DMS53 treated with DMSO at 0.1 percent for 48 hours (cell line): ENCODE measurements at regions not wholly inside any gene's neighbourhood (a gene's known extent, or its start where the extent isn't known, plus 50 kb on each side); places are given as distances from the start of the nearest gene placed in this dataset.
A peak's percentile ranks its signal among the peaks of the same experiment; 100 is the strongest.

Experiments
- DNase-seq: peaks from one replicate; lab custom pipeline; 2025; ENCODE audit not compliant: unreplicated experiment; lab: John Stamatoyannopoulos, UW

GRCh38 chr4:152269448-152270191, 266.3 kb downstream of the FBXW7 start:
- DNase-seq, result no peak

- no peak for DNase-seq
Measured at GRCh38 chr4:152267811-152268210, 268.1 kb downstream of the FBXW7 start.

GRCh38 chr4:152266831-152267480, 268.9 kb downstream of the FBXW7 start:
- DNase-seq, result no peak

GRCh38 chr4:152265149-152265621, 270.7 kb downstream of the FBXW7 start:
- DNase-seq, result peak; percentile 78

- DNase-seq, result no peak
Measured at GRCh38 chr4:152264106-152264505, 271.8 kb downstream of the FBXW7 start.

- DNase-seq, result no peak
Measured at GRCh38 chr4:152259866-152260265, 276.0 kb downstream of the FBXW7 start.

GRCh38 chr4:152258804-152259708, 276.8 kb downstream of the FBXW7 start:
- DNase-seq, result no peak

GRCh38 chr4:152258391-152258790, 277.5 kb downstream of the FBXW7 start:
- no peak for DNase-seq

- no peak for DNase-seq
Measured at GRCh38 chr4:152257601-152258066, 278.3 kb downstream of the FBXW7 start.

- DNase-seq, result no peak
Measured at GRCh38 chr4:152256996-152257395, 278.9 kb downstream of the FBXW7 start.

GRCh38 chr4:152255437-152255836, 280.5 kb downstream of the FBXW7 start:
- peak; percentile 69 for DNase-seq

- no peak for DNase-seq
Measured at GRCh38 chr4:152248347-152248746, 287.5 kb downstream of the FBXW7 start.

GRCh38 chr4:152247271-152247975, 288.5 kb downstream of the FBXW7 start:
- DNase-seq, result no peak

GRCh38 chr4:152246659-152247058, 289.2 kb downstream of the FBXW7 start:
- DNase-seq, result no peak

- DNase-seq, result no peak
Measured at GRCh38 chr4:152245680-152246079, 290.2 kb downstream of the FBXW7 start.

- DNase-seq, result no peak
Measured at GRCh38 chr4:152244659-152245058, 291.2 kb downstream of the FBXW7 start.

- no peak for DNase-seq
Measured at GRCh38 chr4:152243896-152244595, 291.8 kb downstream of the FBXW7 start.

- DNase-seq, result no peak
Measured at GRCh38 chr4:152243206-152243605, 292.7 kb downstream of the FBXW7 start.

- DNase-seq, result no peak
Measured at GRCh38 chr4:152240232-152240631, 295.7 kb downstream of the FBXW7 start.

- DNase-seq, result no peak
Measured at GRCh38 chr4:152239216-152239615, 296.7 kb downstream of the FBXW7 start.
